ENCODE measurements at regions not wholly inside any gene's neighbourhood (a gene's known extent, or its start where the extent isn't known, plus 50 kb on each side); places are given as distances from the start of the nearest gene placed in this dataset.

- no peak for TF ChIP-seq TAF1 (IDR thresholded peaks at IDR 0.05; ENCODE audit: borderline replicate concordance, low read depth, low read length)
- no peak for TF ChIP-seq POLR2AphosphoS5 (IDR thresholded peaks at IDR 0.05; ENCODE audit: low read depth, low read length)
- no peak for TF ChIP-seq POLR2A (IDR thresholded peaks at IDR 0.05; ENCODE audit: low read depth, low read length)
- FAIRE-seq (no peak), DNase-seq (ENCODE audit: insufficient read length) (no peak)
Observed at GRCh38 chr22:34001701-34002466, 81.6 kb upstream of the LARGE1 start.

GRCh38 chr22:34004058-34004457 lies 83.8 kb upstream of the LARGE1 start:
- TF ChIP-seq TAF1 (IDR thresholded peaks at IDR 0.05; ENCODE audit: borderline replicate concordance, low read depth, low read length) (no peak), POLR2AphosphoS5 (IDR thresholded peaks at IDR 0.05; ENCODE audit: low read depth, low read length) (no peak), POLR2A (IDR thresholded peaks at IDR 0.05; ENCODE audit: low read depth, low read length) (no peak)
- FAIRE-seq, result no peak
- DNase-seq (ENCODE audit: insufficient read length), result no peak

GRCh38 chr22:34010259-34010658 lies 90.0 kb upstream of the LARGE1 start:
- TF ChIP-seq POLR2AphosphoS5 (IDR thresholded peaks at IDR 0.05; ENCODE audit: low read depth, low read length) (no peak), TAF1 (IDR thresholded peaks at IDR 0.05; ENCODE audit: borderline replicate concordance, low read depth, low read length) (no peak), POLR2A (IDR thresholded peaks at IDR 0.05; ENCODE audit: low read depth, low read length) (no peak)
- DNase-seq (ENCODE audit: insufficient read length), result no peak
- no peak for FAIRE-seq

GRCh38 chr22:34015642-34016041 lies 95.4 kb upstream of the LARGE1 start:
- TF ChIP-seq POLR2A (IDR thresholded peaks at IDR 0.05; ENCODE audit: low read depth, low read length) (no peak), TAF1 (IDR thresholded peaks at IDR 0.05; ENCODE audit: borderline replicate concordance, low read depth, low read length) (no peak), POLR2AphosphoS5 (IDR thresholded peaks at IDR 0.05; ENCODE audit: low read depth, low read length) (no peak)
- FAIRE-seq (no peak), DNase-seq (ENCODE audit: insufficient read length) (no peak)

DNA sequence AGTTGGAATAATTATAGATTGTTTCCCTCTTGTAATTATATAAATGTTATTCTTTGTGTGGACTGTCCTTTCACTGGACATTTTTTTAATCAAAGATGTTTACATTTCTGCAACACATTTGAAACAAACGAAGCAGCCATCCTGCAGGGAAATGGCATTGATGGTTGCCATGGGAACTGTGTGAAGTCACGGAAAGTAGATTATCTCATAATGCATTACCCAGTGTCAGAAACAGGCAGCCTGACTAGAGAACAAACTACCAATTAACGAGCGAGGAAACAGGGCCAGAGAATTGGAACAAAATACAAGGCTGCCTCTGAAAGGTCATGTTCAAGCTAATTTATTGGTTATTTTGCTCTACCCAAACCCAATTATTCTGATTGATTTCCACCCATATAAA lies 96.9 kb upstream of the LARGE1 start:
- TF ChIP-seq TAF1 (IDR thresholded peaks at IDR 0.05; ENCODE audit: borderline replicate concordance, low read depth, low read length) (no peak), POLR2A (IDR thresholded peaks at IDR 0.05; ENCODE audit: low read depth, low read length) (no peak), POLR2AphosphoS5 (IDR thresholded peaks at IDR 0.05; ENCODE audit: low read depth, low read length) (no peak)
- FAIRE-seq, result no peak
- DNase-seq (ENCODE audit: insufficient read length), result no peak

- no peak for FAIRE-seq
- no peak for DNase-seq (ENCODE audit: insufficient read length)
- TF ChIP-seq POLR2AphosphoS5 (IDR thresholded peaks at IDR 0.05; ENCODE audit: low read depth, low read length), result no peak
- TF ChIP-seq TAF1 (IDR thresholded peaks at IDR 0.05; ENCODE audit: borderline replicate concordance, low read depth, low read length), result no peak
- no peak for TF ChIP-seq POLR2A (IDR thresholded peaks at IDR 0.05; ENCODE audit: low read depth, low read length)
Observed at GRCh38 chr22:34019190-34019845, 99.0 kb upstream of the LARGE1 start.

GRCh38 chr22:34035209-34035608 lies 114.9 kb upstream of the LARGE1 start:
- FAIRE-seq (no peak), DNase-seq (ENCODE audit: insufficient read length) (no peak)
- TF ChIP-seq POLR2A (IDR thresholded peaks at IDR 0.05; ENCODE audit: low read depth, low read length) (no peak), TAF1 (IDR thresholded peaks at IDR 0.05; ENCODE audit: borderline replicate concordance, low read depth, low read length) (no peak), POLR2AphosphoS5 (IDR thresholded peaks at IDR 0.05; ENCODE audit: low read depth, low read length) (no peak)

GRCh38 chr22:34036931-34037330 lies 116.7 kb upstream of the LARGE1 start:
- FAIRE-seq (no peak), DNase-seq (ENCODE audit: insufficient read length) (no peak)
- TF ChIP-seq POLR2A (IDR thresholded peaks at IDR 0.05; ENCODE audit: low read depth, low read length), result no peak
- TF ChIP-seq TAF1 (IDR thresholded peaks at IDR 0.05; ENCODE audit: borderline replicate concordance, low read depth, low read length), result no peak
- TF ChIP-seq POLR2AphosphoS5 (IDR thresholded peaks at IDR 0.05; ENCODE audit: low read depth, low read length), result no peak

DNA sequence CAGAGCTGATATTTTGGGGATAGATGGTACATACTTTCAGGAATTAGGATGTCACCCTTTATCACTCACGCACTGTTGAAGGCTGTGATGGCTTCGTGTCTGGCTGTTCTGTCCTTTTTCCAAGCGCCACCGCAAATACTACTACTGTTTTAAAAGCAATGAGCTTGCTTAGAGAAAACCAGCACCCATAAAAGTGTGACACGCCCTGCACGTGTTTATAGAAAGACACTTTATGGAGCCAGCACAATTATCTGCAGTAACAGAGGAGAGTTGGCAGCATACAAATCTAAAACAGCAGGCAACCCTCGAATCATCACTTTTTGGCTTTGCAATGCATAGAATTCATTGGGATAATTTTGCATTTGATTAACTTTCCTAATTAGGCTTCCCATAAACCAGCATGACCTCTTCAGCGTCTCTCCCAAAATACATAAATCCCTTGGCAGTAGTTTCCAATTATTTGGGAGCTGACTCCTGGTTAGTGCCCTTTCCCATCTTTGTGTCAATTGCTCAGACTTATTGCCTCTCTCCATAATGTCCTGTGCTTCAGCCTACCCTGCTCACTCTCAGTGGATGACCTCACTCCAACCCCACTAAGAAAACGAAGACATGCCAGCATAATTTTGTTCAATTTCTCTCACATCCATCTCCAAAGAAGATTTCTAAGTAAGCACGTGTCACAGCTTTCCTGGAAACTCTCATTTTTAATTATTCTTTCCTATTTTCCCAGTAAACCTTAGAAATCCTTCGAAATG lies 118.7 kb upstream of the LARGE1 start:
- DNase-seq (ENCODE audit: insufficient read length), result no peak
- FAIRE-seq, result no peak
- no peak for TF ChIP-seq TAF1 (IDR thresholded peaks at IDR 0.05; ENCODE audit: borderline replicate concordance, low read depth, low read length)
- no peak for TF ChIP-seq POLR2A (IDR thresholded peaks at IDR 0.05; ENCODE audit: low read depth, low read length)
- TF ChIP-seq POLR2AphosphoS5 (IDR thresholded peaks at IDR 0.05; ENCODE audit: low read depth, low read length), result no peak

GRCh38 chr22:34045311-34045710 lies 125.0 kb upstream of the LARGE1 start:
- DNase-seq (ENCODE audit: insufficient read length) (no peak), FAIRE-seq (no peak)
- TF ChIP-seq TAF1 (IDR thresholded peaks at IDR 0.05; ENCODE audit: borderline replicate concordance, low read depth, low read length) (no peak), POLR2AphosphoS5 (IDR thresholded peaks at IDR 0.05; ENCODE audit: low read depth, low read length) (no peak), POLR2A (IDR thresholded peaks at IDR 0.05; ENCODE audit: low read depth, low read length) (no peak)

- TF ChIP-seq POLR2A (IDR thresholded peaks at IDR 0.05; ENCODE audit: low read depth, low read length), result no peak
- no peak for TF ChIP-seq POLR2AphosphoS5 (IDR thresholded peaks at IDR 0.05; ENCODE audit: low read depth, low read length)
- TF ChIP-seq TAF1 (IDR thresholded peaks at IDR 0.05; ENCODE audit: borderline replicate concordance, low read depth, low read length), result no peak
- no peak for FAIRE-seq
- no peak for DNase-seq (ENCODE audit: insufficient read length)
Observed at GRCh38 chr22:34055525-34056200, 135.4 kb upstream of the LARGE1 start.

All from GM12892 (cell line).